Posterior cingulate gyrus (tissue), 11 donors: ENCODE measurements at regions not wholly inside any gene's neighbourhood (a gene's known extent, or its start where the extent isn't known, plus 50 kb on each side); places are given as distances from the start of the nearest gene placed in this dataset.
"Not testable (repeated sequence)": the region's sequence is repeated elsewhere in the genome, so short reads cannot be mapped to it uniquely, and the experiment has no call there.

ENCODE experiments used
- DNase-seq, 10 donors: peaks; one replicate each; pipeline versions ENCODE4 v3.0.0 to v3.0.0-alpha.2; 2020 to 2021; ENCODE audit warnings: mixed read lengths in 3 of 10
- intact Hi-C: fragments of 100-400 bp; cut with DNase I; formaldehyde crosslinking; loops from one replicate; pipeline ENCODE4 v1.15.1; 2023

DNA sequence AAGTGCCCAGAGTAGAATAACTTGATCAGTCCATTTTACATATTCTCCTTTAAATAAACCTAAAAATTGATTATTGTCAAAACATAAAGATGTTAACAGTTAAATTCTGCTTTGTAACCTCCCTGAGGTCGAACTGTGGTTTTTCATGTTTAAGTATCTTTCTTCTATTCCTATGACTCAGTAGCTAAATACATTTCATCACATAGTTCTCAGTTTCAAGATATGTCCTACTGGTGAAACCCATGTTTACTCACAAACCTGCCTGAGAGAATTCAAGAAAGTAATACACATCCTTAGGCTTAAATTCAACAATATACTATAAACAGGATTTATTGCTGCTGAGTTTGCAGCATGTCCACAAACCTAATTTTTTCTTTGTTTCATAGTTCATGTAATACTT is 692.9 kb downstream of the ZPLD1 start:
- intact Hi-C loops, result no loop called here
- no peak for DNase-seq

DNA sequence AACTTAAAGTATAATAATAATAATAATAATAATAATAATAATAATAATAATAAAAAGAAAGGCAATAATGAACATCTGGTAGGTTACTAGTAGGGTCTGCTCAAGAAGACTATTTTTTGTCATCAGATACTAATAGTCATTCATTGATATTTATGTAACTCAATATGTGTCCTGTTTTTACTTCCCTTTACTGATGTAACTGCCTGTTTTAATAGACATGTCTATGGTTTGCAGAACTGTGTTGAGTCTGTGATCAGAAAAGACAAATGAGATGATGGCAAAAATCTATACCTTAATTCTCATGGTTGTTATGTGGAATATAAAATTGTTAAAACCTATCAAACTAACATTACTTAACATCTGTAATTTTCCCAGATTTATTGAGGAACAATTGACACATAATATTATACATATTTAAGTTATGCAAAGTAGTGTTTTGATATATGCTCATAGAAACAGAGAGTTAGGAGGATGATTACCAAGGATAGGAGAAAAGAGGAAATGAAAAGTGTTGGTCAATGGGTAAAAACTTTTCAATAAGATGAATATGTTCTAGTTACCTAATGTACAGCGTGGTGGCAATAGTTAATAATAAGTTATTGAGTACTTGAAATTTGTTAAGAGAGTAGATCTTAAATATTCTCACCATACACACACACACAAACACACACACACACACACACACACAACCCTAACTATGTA is 699.4 kb downstream of the ZPLD1 start:
- intact Hi-C loops, result no loop called here

DNA sequence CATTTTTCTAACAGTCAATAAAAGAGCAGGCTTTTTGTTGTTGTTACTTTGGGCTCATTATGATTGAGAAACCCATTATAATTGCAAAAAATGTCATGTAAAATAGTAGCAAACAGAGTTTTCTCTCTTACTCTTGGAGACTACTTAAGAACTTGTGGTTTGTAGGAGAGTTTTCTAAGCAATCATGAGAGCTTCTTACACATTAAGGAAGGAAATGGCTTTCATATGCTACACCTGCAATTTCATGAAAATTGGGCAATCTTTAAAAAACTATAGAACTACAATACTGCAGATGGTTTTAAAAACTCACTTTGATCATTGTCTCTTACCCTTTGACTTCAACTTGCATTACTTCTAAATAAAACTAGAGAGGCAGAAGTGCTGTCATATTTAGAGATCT is 701.8 kb downstream of the ZPLD1 start:
- intact Hi-C loops, result no loop called here
- DNase-seq, result no peak

More for the DNA sequence above, 699.4 kb downstream of the ZPLD1 start:
- DNase-seq, result no peak

DNA sequence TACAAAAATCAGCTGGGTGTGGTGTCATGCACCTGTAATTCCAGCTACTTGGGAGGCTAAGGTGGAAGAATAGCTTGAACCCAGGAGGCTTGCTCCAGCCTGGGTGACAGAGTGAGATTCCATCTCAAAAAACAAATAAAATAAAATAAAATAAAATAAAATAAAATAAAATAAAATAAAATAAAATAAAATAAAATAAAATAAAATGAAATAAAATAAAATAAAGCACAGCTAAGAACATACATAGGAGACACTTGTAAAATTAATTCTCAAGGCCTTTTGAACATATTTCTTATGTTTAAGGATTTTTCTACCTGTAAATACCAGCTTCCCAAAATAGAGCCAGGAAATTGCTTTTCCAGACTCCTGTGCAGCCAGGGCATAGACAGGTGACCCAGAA is 703.0 kb downstream of the ZPLD1 start:
- intact Hi-C loops, result no loop called here
- no peak for DNase-seq

DNA sequence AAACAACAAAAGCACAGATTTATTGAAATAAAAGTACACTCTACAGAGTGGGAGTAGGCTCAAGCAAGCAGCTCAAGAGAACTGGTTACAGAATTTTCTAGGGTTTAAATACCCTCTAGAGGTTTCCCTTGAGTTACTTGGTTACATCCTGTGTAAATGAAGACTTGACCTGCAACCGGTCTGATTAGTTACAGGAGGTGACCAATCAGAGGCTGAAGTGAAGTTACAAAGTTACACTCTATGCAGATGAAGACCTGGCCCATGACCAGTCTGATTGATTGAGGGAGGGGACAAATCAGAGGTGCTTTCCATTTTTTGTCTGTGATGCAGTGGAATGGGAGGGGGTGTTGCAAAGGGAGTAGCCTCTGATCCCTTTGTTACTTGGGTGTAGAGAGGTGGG is 723.4 kb downstream of the ZPLD1 start:
- DNase-seq, result no peak
- intact Hi-C loops, result no loop called here

DNA sequence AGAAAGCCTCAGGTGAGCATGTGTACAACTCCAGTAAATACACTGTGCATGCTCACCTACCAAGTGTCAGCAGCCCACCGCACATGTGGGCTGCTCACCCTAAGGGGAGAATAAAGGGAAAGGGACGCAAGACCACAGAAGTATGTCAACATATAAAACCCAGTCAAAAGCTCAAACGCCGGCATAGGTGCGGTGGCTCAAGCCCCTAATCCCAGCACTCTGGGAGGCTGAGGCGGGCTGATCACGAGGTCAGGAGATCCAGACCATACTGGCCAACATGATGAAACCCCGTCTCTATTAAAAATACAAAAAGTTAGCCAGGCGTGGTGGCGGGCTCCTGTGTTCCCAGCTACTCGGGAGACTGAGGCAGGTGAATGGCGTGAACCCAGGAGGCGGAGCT is 732.1 kb downstream of the ZPLD1 start:
- intact Hi-C loops, result no loop called here
- DNase-seq, result peak in 1 of 10 donors; percentile 43

DNA sequence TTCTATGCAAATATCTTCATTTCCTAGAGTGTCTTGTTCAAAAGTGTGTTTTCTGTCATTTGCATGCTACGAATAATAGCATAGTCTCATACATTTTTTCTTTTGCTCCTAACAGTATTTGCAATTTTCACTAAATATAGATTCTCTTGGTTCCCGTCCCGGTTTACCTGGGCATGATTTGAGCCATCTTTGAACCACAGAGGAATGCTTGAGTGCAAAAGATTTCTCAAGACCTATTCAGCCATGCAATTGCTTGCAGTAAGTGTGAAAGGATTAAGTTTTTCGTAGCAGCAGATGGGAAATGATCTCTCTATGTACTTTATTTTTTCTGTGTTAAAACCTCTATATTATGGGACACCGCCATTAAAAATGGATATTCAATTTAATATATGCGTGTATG is 733.0 kb downstream of the ZPLD1 start:
- no peak for DNase-seq
- intact Hi-C loops, result no loop called here

DNA sequence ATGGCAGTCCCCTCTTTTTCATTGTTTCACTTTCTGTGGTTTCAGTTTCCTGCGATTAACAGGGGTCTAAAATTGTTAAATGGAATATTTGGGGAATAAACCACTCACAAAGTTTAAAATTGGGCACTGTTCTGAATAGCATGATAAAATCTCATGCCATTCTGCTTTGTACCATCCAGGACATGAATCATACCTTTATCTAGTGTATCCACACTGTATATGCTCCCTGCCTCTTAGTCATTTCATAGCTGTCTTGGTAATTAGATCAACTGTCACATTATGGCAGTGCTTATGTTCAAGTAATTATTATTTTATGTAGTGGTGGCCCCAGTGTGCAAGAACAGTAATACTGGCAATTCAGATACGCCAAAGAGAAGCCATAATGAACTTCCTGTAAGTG is 734.5 kb downstream of the ZPLD1 start:
- intact Hi-C loops, result no loop called here
- no peak for DNase-seq

DNA sequence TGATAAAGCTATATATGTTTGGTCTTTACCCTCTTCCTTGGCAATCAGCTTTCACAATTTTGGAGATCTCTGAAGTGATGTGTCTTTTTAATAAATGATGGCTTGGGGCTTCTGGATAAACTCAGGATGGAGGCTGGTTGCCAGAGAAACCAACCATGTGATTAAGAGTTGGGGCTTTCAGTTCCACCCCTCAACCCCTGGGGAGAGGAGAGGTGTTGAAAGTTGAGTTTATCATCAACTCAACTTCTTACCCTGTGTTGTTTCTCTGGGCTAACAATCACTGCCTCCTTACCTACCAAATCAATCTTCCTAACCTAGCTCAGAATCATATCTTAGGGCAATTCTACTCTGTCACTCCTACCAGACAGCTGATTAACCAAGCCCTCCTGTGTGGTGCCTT is 735.8 kb downstream of the ZPLD1 start:
- DNase-seq, result no peak
- intact Hi-C loops, result no loop called here

DNA sequence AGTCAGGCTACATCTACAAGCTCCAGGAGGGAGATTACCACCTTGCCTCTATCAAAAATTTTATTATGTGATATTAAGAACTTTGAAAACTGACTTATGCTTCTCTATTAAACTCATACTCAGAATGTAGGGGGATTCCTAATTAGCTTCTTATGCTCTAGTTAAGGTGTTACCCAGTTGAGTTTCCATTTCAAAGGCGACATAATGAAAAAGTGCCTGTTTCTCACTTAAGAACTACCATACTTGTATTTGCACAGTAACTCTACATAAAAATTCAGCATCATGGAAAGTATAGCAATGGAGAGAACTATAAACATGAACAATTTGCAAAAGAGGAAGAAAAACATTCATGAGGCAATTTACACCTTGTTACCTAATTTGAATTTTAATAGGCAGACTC is 739.1 kb downstream of the ZPLD1 start:
- intact Hi-C loops, result no loop called here
- DNase-seq, result no peak

DNA sequence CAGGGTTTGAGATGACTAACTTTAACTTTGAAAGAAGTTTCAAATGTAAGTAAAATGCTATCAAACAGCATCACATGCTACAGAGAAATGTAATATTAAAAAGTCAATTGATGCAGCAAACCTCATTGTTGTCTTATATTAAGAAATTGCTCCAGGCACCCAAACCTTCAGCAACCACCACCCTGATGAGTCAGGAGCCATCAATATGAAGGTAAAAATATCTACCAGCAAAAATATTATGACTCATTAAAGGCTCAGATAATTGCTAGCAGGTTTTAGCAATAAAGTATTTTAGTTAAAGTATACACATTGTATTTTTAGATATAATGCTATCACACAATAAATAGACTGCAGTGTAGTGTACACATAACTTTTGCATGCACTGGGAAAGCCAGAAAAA is 746.3 kb downstream of the ZPLD1 start:
- intact Hi-C loops, result no loop called here
- DNase-seq, result no peak

DNA sequence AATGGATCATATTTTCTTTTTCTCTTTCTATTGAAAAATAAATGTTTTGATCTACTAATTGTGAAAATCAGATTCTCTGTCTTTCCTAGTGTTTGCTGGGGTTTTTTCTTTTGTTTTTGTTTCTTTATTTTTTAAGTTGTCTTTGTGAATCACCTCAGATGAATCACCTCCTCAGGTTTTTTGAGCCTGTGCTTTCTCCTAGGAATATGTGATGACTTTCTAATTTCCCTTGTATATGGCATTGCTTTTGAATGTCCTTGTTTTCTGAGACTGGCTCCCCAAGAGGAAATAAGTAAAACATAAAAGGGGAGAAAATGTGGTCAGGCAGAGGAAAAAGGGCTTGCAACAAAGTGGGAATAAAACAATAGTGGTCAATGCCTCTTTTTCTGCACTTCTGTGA is 750.0 kb downstream of the ZPLD1 start:
- DNase-seq, result no peak
- intact Hi-C loops, result no loop called here

DNA sequence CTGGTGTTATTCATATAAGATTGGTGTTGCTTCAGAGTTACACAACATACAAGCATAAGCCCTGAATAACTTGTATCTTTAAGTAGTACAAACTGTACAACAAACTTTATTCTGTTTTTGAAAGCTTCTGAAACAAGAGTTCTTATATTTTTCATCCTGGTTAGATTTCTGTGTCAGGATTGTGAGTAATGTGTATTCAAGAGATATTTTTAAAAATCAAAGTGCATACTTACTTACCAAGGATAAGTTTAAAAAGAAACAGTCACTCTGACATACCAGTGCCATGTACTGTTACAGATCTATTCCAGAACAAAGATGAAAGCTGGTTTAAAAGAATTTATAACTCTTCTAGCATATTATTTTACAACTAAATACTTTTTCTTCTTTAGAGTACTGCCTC is 755.1 kb downstream of the ZPLD1 start:
- no peak for DNase-seq
- intact Hi-C loops, result no loop called here

DNA sequence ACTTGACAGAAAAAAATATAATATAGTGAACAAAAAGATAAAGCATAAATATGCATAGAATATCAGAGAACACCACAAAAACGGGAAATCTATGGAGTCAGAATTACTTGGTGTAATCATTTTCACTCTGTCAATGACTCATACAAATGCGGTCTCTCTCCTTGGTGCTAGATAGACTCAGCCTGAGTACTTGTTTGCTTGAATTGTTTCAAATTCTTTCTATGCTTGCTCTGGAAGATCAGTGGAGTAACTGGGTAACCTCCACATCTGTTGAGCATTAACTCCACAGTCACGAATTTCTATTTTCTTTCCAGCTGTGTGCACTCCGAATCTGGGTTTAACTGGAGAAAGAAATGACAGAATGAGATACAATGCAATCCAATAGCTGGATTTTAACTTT is 760.4 kb downstream of the ZPLD1 start:
- DNase-seq, result no peak
- intact Hi-C loops, result no loop called here

DNA sequence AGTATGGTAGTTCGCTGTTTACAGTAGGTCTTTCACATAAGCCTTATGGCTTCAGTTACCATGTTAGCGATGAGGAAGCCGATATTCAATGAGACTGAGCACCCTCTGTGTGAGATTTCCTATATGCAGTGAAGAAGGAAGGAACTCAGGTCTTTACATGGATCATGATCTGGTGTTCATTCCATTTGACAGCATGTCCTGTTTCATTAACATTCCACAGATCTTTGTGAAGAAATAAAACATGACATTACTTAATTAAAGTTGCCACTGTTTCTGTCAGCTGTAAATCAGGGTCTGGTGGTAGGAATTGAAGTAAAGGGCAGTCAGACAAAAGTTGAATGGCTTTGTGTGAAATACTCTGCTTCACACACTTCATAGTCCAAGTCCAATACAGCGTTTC is 768.6 kb downstream of the ZPLD1 start:
- no peak for DNase-seq
- intact Hi-C loops, result no loop called here

DNA sequence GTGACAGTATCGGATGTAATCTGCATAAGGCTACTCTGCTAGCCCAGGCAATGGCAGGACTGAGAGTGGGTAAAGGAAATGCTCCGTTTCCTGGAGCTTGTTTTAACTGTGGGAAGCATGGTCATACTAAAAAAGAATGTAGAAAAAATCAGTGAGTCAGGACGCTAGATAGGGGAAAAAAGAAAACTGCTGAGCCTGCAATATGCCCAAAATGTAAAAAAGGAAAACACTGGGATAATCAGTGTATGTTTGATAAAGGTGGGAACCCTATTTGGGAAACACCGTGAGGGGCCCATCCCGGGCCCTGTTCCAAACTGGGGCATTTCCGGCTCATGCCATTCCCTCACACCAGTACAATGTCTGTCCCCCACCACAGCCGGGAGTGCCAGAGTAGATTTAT is 775.8 kb downstream of the ZPLD1 start:
- peak in 1 of 10 donors; percentile 62 for DNase-seq
- intact Hi-C loops, result no loop called here

DNA sequence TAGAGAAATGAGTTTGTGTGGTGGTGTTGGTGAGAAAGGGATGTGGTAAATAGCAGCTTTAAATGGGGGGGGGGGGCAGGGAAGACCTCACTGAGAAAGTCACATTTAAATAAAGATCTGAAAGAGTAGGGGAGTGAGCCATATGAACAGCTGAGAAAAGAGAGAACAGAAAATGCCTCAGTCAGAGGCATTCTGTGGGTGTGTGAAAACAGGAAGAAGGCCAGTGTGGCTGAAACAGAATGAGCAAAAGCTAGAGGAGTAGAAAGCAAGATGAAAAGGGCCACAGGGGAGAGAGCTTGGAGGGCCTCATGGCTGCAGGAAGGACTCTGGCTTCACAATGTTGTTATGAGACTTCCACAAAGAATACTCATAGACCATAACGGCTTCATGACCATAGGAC is 783.3 kb downstream of the ZPLD1 start:
- no peak for DNase-seq
- intact Hi-C loops, result no loop called here

DNA sequence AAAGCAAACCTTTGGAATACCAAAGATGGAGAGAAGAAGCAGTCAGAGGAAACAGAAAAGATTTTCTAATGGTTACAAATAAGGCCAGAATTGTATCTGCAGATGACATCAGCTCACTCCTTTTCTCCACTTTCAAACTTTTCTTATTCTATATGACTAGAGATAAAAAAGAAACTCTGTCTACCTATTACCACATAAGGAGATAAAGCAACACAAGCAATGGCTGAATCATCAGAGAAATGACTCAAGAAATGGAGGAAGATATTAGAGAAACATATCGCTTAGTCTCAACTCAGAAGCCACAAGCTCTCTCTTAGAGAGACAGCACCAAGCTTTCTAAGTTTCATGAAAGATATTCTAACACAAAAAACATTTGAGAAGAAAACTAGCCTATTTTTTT is 784.0 kb downstream of the ZPLD1 start:
- no peak for DNase-seq
- intact Hi-C loops, result no loop called here

DNA sequence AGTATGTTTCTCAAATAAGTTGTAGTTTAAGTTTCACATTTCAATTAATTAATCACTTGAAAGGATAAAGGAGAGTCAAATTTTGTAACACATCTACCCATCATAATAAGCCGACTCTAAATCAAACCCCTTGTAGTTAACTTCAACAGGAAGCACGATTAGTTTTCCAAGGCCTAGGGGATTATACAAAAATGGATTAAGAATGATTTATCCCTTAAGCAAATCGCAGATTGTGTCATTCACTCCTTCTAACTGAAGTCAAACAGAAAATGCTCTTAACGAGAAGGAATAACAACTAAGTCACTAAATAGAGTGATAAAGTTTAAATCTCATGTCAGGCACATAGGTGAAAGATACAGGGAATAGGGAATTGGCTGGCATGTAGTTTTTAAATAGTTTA is 792.8 kb downstream of the ZPLD1 start:
- intact Hi-C loops, result no loop called here
- no peak for DNase-seq

DNA sequence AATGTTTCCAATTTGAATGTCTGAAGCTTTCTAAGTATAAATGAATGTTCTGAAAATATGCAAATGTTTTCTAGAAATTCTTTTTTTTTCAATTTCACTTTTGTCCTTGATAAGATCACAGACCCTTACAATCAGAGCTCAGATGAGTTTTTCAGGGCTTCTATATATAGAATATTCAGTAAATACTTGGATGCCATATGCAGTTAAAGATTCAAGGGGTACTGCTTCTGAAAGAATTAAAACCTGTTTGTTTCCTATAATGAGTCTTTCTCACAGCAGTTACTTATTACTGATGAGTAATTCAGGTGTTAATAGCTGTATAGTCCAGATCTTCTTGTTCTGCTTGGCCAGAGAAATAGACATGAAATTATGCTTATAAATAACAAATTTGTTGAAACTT is 812.6 kb downstream of the ZPLD1 start:
- intact Hi-C loops, result no loop called here
- DNase-seq, result no peak

DNA sequence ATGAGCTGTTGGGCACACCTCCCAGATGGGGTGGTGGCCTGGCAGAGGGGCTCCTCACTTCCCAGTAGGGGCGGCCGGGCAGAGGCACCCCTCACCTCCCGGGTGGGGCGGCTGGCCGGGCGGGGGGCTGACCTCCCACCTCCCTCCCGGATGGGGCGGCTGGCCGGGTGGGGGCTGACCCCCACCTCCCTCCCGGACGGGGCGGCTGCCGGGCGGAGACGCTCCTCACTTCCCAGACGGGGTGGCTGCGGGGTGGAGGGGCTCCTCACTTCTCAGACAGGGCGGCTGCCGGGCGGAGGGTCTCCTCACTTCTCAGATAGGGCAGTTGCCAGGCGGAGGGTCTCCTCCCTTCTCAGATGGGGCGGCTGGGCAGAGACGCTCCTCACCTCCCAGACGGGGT is 820.0 kb downstream of the ZPLD1 start:
- peak in 2 of 10 donors; percentile 51 to 82 for DNase-seq
- intact Hi-C loops, result not testable (repeated sequence)

DNA sequence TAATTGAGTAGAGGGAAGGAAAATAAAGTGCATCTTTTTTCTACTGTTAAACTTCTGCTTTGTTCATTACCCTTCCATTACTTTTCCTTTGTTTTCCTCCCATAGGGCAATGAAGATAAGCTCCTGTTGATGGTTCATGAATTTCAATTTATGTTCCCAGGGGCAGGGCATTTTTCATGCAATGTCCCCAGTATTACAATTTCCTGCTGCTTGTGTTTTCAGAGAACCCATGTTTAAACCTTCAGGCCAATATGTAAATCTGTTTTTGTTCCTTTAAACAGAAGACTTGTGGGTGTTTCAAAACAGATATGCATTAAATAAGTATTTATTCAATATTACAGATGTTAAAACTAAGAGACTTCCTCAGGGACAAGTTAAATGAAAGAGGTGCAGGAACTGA is 834.5 kb downstream of the ZPLD1 start:
- intact Hi-C loops, result no loop called here
- no peak for DNase-seq

DNA sequence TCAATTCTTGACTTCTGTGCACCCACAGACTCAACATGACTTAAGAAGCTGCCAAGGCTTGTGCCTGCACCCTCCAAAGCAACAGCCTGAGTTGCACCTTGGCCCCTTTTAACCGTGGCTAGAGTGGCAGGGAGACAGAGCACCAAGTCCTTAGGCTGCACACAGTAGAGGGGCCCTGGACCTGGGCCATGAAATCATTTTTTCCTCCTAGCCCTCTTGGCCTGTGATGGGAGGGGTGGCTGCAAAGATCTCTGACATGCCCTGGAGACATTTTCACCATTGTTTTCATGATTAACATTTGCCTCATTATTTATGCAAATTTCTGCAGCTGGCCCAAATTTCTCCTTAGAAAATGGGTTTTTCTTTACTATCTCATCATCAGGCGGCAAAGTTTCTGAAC is 836.8 kb downstream of the ZPLD1 start:
- DNase-seq, result peak in 1 of 10 donors; percentile 43

More for the DNA sequence above, 836.8 kb downstream of the ZPLD1 start:
- intact Hi-C loops, result no loop called here
